T-helper 2 cell (primary cell): ENCODE measurements at regions not wholly inside any gene's neighbourhood (a gene's known extent, or its start where the extent isn't known, plus 50 kb on each side); places are given as distances from the start of the nearest gene placed in this dataset.

Source experiments
- DNase-seq, 5 experiments: peaks; one replicate each; pipeline versions ENCODE4 v3.0.0 to v3.0.0-alpha.2; 2012 to 2022

DNA sequence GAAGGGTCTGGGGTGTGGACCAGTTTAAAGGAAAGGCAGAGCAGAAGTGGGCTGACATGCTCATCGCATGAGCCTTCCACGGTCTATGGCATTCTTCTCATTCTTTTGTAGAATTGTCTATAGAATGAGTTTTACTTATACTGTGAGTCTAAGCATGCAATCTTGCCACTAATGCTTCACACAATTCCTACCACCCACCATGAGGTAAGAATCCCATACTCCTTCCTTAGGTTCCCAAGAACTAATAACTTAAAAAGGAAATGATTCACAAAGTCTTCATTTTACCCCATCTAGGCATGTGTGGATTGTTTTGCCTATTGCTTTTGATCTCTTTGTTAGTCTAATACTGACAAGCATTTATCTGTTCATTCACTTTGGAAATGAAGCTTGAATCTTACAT, 195.2 kb downstream of the LY86 start:
- no peak for DNase-seq

DNA sequence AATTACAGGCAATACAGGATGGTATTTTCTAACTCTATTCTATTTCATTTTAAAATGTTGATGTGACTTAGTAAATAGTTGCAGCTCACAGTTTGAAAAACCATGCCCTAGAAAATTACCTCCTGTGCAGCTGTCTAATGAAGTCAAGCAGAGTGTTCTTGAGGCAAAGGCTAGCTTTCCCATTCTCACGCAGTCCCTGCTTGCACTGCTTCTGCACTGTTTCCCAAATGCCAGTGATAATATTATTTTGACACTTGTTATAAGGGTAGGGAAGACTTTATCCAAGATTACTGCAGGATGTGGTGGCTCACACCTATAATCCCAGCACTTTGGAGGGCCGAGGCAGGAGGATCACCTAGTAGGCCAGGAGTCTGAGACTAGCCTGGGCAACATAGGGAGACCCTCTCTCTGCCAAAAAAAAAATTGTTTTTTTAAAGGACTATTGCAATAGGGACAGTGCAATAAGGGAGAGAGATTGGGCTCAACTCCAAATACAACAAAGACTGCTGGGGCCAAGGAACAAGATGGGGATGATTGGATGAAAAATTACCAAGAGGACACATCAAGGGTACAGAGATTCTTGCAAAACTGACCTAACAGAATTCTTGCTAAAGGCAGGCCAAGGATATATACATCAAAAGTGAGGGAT, 196.1 kb downstream of the LY86 start:
- no peak for DNase-seq

DNA sequence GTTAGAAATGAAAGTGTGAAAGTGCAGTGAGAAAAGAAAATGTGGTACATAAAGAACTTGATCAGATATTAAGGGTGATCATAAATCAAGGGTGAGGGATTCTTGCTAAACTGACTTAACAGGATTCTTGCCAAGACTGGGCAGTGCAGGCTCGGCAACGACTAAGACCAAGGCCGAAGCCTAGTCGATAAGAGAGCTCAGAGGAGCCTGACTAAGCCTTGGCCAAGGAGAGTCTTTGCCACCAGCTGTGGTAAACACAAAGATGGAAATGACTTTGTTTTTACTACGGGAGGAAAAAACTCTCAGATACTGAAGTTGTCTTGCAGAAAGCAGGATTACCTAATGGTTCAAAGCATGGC, 196.6 kb downstream of the LY86 start:
- no peak for DNase-seq

DNA sequence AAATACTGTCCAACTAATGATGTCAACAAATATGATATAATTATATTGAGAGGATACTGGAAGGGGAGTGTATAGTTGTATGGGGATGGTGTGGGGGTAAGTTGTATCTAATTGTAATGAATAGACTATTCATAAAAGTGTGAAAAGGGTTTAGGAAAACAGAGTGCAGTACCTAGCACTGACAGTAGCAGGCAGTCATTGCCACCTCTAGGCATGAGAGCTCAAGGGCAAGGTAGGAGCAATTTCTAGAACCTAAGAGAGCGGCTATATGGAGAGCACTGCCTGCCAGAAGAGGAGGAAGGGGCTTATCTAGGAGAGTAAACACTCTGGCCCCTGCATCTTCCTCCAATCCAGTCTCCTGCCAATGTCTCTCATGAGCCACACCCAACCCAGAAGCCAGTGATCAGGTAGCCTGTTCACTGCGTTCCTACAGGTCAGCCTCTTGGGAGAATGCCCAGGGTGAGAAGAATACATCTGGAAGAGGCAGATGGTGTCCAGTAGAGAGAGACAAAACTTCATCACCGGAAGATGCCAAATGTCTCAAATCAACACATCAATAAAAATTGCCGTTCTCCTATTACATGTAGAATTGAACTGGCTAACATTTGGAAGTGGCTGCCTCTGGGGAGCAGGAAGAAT, 200.0 kb downstream of the LY86 start:
- peak in 1 of 5 experiments; percentile 58 for DNase-seq

DNA sequence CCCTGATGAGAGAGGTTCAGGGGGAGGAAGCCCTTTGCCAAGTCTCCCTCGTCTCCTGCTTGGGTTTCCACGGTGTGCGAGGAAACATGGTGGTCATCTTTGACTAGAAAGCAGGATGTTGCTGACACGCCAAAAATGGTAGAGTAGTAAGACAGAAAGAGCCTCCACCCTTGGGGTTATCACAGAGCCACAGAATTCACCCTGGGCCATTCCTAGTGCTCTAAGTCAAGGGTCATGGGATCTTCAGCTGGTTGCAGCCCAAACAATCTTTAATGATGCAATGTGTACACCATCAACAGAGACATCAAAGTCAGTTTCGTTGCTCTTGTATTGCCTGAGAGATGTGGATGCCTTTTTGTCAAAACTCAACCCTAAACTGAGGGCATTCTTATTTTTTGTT, 201.9 kb downstream of the LY86 start:
- no peak for DNase-seq

DNA sequence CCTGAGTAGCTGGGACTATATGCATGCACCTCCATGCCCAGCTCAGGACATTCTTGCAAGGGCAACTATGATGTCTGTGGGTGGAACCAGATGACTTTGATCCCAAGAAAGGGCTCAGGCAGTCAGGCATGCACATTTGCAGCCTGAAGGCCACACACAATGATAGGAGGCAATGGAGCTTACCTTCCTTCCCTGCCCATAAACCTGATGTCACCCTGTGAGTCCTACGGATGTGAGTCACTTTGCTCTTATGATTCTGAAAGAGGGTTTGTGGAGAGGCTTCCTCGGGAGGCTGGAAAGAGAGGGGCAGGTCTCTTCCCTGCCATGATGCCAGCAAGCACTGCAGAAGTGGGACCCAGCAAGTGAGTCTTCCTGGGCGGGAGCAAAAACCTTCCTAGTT, 202.4 kb downstream of the LY86 start:
- DNase-seq = no peak

DNA sequence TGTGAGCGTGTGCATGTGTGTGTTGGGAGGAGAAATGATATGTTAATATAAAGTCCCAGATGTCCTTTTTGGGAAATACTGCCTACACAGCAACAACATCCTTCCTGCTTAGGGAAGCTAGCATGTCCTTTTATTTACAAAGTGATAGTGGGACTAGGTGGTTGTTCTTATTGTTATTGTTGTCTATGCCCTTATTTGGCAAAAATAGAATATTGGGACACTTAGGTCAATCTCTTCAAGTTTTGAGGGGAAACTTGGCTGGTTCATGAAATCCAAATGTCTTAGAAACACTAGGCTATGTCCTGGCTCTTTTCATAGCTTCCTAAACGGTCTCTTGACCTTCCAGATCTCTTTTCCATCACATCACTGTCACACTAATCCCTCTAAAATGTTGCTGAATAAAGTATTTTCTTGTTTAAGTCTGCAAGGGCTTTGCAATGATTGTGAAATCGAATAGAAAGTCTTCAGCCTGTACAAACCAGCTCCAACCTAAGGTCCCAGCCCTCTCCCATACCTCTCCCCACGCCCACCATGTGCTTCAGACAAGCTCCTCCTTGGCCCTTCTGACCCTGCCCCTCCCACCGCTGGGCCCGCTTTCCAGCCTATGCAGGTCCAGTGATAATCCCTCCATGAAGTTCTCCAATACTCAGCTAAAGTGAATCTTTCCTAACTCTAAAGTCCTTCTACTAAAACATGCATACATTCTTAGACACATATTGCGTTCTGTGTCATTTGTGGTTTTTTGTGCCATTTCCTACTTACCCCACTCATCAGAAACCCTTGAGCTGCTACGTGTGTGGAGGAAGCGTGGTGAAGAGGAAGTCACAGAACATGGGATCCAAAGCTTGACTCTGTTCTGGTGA, 205.1 kb downstream of the LY86 start:
- DNase-seq = peak in 1 of 5 experiments; percentile 85

DNA sequence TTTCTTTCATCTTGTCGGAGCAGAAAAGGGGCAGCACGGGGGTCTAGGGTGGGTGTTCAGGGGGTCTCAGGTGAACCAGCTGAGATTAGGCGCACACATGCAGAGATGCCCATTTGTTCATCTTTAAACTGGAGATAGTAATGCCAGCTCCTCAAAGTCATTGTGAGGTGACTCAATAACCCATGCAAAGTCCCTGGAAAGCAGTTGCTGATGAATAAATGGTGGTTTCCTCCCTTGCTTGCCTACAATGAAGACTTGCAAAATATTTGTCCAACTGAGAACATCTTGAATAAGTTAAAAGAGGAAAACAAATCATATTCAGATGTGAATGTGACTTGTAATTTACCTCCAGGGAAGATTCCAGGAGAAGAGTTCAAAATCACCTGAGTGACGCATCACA, 206.9 kb downstream of the LY86 start:
- no peak for DNase-seq

DNA sequence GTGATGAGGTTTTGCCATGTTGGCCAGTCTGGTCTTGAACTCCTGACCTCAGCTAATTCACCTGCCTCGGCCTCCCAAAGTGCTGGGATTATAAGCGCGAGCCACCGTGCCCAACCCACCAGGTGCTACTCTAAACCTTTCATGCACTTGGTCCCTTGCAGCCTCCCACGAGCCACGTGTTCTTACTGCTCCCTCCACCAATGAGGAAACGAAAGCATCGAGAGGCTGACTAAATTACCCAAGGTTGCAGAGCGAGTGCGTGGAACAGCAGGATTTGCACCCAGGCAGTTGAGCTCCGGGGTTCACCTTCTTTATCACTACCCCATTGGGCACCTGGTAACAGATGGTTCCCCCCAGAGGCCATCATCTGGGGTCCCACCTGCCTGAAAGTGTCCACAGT, 208.3 kb downstream of the LY86 start:
- DNase-seq = no peak

DNA sequence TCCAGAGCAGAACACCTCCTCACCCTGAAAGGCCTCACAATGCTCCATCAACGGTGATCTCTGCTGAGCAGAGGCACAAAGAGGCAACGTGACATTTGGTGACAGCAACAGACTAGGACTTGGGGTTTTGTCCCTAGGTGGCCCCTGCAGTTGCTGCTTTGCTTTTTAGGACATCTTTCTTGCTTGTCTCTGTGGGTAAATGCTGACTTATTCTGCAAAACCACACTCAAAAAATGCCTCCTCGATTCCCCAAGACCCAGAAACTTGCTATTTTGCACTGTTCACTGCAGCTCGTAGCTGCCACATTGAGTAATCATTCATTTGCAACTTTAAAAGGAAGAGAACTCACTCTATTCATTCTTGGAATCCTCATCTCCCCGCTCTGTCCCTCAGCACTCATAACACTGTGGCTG, 209.9 kb downstream of the LY86 start:
- DNase-seq = peak in 1 of 5 experiments; percentile 92

DNA sequence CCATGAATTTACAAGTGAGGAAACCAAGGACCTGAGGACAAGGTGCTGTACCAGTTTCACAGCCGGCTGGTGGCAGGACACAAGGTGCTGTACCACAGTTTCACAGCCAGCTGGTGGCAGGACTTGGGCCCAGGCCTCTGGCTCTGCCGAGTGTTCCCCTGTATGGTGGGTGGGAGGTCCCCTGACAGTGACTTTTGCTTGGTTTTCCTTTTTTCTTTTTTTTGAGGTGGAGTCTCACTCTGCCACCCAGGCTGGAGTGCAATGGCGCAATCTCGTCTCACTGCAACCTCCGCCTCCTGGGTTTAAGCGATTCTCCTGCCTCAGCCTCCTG, 212.4 kb downstream of the LY86 start:
- no peak for DNase-seq

DNA sequence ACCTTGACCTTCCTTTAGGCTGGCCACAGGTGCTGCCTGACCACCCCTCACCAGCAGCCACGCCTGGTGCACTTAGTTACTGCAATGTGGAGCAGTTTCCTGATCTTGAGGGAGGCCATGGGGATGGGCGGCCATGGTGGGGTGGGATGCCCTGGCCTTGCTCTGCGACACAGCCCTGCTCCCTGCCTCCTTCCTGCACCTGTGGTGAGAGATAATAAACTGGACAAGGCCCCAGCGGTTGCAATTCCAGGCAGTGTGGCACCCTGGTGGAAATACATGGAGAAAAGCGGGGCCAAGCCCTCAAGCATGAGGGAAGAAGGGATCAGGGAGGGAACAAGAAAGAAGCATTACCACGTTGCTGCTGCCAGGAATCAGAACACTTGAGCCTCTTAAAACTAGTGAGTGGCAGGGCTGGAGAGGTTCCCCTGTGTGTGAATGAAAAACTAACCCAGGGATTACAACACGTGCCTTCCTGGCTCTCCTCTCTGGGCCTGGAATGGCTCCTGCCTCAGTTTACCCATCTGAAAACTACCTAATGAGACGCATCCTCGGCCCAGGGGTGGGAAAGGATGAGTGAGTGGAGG, 213.2 kb downstream of the LY86 start:
- no peak for DNase-seq

DNA sequence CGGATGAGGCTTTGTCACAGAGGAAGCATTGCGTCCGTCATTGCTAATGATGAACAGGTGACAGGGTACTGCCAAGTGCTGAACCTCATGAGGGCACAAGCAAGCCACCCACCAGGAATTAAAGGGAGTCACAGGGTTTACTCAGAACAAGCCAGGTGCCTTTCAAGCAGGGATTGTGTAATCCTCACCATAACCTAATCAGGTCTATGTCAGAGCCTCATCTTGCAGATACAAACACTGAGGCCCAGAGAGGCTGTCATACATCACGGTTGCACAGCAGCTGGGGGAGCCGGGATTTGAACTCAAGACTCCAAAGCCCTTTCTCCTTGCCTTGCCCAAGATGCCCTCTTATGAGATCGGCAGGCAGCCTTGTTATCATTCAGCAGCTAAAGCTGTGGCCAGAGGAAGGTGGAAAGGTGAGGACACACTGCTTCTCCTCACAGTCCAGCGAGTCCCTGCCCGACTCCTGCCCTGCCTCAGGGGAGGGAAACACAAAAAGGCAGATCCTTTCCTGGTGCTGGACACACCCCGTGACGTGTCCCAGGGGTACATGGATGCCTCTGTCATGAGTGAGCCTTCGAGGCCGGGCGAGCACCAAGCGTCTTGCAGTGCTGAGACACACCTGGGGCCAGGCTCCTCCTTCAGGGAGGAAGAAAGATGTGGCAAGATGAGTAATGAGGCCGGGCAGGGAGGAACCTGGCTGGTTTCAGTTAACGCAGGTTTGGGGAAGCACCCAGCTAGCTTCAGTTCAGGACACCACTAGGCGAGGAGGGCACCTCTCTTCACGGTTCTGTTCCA, 214.9 kb downstream of the LY86 start:
- peak in 1 of 5 experiments; percentile 60 for DNase-seq

DNA sequence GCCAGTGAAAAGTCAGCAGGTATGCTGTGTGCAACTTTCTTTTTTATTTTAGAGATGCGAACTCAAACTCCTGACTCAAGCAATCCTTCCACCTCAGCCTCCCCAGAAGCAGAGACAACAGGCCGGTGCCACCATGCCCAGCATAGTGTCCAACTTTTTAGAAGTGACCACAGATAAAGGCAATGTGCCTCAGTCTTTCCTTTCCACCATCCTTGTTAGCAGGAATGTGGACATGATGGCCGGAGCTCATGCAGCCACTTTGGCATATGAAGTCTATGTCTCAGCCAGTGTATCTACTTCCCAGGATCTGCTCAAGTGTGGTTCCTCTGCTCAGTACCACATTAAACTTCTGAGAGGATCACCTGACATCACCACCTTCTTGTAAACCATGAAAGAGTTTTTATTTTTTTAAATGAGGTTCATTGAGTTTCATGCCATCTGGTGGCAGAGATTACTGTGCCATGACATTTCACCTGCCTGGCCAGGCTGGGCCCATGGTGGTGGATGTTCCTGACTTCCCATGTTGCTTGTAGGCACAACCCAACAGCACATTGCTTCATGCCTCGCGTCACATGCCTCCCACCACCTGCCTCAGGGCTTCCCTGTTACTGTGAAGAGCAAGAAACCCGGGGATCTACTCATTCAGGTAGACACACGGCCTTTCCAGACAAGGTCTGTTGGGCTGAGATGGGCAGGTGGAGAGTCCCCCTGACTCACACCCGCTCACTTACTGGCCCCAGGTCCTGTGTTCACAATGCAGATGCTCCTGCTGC, 216.5 kb downstream of the LY86 start:
- peak in 1 of 5 experiments; percentile 26 for DNase-seq

DNA sequence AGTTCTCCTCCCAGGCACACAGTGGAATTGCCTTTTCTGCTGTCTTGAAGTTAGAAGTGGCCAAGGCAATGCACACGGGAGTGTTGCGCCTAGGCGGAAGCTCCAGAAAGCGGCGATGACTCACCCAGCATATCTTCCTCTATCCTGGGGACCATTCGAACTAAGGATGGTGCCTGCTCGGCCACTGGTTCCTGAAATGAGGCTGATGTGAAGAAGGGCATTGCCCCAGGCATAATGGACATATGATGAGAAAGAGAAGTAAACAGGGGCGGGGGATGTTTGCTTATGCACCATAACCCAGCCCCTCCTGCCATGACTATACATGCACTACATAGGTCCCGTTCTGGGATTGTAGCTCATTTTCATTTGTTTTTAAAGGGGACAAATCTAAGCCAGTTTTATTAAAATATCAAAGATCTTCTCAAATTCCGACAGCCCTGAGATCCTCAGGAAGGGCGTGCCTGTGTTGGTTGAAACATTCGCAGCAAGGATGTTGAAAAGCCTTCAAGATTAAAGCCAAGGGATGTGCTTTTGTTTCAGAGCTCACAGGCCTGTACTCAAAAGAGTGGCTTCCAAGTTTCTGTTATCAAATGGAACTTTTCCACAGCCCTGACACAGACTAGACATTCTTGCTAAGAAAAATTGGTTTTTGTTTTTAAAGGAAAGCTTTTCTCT, 218.5 kb downstream of the LY86 start:
- no peak for DNase-seq

DNA sequence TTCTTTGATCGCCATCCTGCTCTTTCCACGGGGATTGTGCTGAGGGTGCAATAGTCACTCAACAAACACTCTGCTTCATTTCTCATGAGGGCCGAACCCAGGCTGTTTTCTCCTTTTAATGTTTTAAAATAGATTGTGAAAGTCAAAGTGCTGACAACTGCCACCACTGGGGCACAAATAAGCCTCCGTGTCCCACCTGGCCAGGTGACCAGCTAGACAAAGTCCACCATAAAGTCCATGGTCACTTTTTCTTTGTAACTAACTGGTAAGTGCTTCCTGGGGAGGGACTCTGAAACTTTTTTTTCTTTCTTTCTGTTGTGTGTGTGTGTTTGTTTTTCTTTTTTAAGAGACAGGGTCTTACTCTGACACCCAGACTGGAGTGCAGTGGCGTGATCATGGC, 219.8 kb downstream of the LY86 start:
- DNase-seq = no peak

DNA sequence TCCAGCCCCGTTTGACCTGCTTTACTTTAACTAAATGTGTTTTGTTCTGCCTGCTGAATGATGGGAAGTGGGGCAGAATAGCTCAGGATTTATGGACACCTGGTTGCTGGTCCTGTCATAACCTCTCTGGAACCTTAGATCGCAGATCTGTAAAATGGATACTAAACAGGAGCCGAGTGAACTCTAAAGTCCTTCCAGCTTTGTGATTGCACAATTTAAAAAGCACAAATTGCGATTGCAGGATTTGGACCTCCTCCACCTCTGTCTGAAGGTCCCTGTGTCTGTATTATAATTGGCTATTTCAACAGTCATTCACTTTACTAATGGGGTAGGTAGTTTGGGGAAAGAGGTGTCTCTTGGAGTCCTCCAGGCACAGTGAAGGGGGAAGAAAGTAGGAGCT, 220.4 kb downstream of the LY86 start:
- DNase-seq = no peak

DNA sequence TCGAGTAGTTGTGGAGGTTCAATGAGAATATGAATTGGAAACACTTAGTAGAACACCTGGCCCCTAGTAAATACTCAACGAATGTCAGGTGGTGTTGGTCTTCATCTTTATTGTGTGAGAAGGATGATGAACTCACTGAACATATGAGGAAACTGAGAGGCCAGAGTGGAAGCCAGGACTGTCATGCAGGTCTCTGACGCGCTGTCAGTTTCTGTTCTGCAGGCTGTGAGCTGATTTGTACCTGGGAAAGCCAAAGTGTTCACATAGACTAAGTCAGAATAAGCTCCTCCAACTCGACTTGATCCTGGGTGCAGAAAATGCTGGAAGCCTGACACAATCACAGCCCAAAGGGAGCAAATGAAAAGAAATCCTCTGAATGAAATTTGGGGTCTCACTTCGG, 222.2 kb downstream of the LY86 start:
- peak in 1 of 5 experiments; percentile 31 for DNase-seq

DNA sequence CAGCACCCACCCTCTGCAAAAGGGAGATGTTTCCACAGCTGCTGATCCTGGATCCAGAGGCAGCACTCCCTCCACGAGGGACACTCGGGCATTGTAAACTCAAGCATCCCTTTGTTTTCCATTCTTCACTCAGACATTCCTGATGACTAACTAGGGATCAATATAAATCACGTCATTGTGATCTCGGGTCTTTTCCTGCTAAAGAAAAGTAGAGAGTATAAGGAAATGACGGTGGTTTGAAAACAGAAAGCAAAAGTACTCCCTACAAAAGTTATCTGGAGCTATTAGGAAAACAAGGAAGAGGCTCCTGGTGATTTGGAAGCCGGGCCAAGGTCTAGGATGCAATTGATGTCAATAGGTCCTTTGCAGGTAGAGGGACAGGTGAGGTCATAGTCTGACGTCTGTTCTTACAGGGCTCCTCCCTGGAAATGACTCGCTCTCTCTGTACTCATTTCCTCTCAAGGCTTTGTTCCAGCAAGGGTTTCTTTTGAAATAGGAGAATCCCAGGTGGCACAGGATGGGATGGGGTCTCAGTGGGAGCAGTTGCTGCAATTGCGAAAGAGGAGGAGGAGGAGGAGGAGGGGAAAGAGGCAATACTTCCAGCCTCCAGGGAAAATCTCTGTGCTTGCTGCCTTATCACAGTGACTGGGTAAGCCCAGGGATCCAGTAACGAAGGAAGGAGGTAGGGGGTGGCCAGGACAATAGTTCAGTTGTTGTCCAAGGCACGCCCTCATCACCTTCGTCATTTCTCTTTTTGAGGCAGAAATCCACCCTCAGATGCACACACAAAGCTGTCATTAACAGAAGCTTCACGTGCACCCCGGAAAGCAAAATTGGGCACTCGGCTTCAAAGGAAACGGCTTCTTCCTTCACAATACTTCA, 222.8 kb downstream of the LY86 start:
- DNase-seq = peak in 2 of 5 experiments; percentile 25 to 72

DNA sequence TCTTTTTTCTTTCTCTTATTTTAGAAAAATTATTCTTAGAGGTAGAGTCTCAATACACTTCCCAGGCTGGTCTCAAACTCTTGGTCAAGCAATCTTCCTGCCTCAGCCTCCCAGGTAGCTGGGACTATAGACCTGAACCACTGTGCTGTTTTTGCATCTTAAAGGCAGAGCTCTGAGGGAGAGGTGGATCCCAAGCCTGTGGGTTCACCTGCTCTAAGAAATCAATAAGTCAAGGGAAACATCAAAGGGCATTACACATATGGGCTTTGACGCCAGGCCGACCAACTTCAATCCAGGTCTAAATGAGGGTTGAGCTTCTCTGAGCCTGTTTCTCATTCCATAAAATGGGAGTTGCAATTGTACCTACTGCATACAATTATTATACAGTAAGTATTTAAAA, 223.9 kb downstream of the LY86 start:
- DNase-seq = no peak
